Type B pancreatic cell (in vitro differentiated cells): ENCODE measurements at regions not wholly inside any gene's neighbourhood (a gene's known extent, or its start where the extent isn't known, plus 50 kb on each side); places are given as distances from the start of the nearest gene placed in this dataset.

Source experiments
- DNase-seq: peaks from one replicate; pipeline ENCODE4 v3.0.0; 2021; ENCODE audit warnings: mixed read lengths; ENCODE audit not compliant: unreplicated experiment; ENCODE audit errors: extremely low spot score
- H3K27ac Mint-ChIP-seq: 2 replicates; pipeline ENCODE4 v1.8.0; 2021; ENCODE audit warnings: mild to moderate bottlenecking, mixed read lengths
- H3K27me3 Mint-ChIP-seq: 2 replicates; pipeline ENCODE4 v1.8.0; 2021; ENCODE audit warnings: mixed read lengths
- H3K36me3 Mint-ChIP-seq: 2 replicates; pipeline ENCODE4 v1.8.0; 2021; ENCODE audit warnings: mixed read lengths
- H3K4me1 Mint-ChIP-seq: one replicate; pipeline ENCODE4 v1.8.0; 2021; ENCODE audit warnings: mixed read lengths; ENCODE audit not compliant: unreplicated experiment
- H3K4me3 Mint-ChIP-seq: 2 replicates; pipeline ENCODE4 v1.8.0; 2021; ENCODE audit warnings: mild to moderate bottlenecking, mixed read lengths
- H3K9me3 Mint-ChIP-seq: 2 replicates; pipeline ENCODE4 v1.8.0; 2021; ENCODE audit warnings: mixed read lengths
- TF ChIP-seq, protein P1 (sequence below): fragments of 200-600 bp; sonication (generic); conservative IDR thresholded peaks from 2 replicates; pipeline ENCODE4 v1.5.0; 2021; ENCODE audit warnings: antibody characterized with exemption, mild to moderate bottlenecking

DNA sequence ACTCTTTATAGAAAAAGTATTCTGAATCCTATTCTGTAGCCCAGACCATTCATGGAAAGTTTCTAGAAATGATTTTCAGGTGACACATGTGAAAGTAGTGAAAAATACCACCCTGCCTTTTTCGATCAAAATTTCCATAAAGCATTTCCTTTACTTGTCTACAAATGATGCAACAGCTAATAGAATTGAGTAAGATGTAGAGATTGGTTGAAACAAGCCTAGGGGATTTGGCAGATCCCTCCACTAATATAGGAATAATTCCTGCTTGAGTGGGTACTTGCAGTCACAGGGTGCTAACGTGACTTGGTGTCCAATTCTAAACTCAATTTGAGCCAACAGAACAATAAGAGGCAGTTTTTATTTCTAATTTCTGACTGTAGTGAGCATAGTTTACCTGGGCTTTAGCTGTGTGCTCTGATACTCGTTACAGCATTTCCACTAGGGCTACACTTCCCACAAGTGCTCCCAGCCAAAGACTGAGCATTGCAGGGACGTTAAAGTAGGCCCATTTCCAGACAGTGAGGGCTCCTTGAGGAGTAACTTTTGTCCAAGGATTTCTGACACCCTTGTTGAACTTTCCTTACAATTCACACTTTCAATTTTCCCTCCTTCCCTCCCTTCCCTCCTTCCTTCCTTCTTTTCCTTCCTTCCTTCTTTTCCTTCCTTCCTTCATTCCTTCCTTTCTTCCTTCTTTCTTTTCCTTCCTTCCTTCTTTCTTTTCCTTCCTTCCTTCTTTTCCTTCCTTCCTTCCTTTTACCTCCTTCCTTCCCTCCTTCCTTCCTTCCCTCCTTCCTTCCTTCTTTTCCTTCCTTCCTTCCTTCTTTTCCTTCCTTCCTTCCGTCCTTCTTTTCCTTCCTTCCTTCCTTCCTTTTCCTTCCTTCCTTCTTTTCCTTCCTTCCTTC is 53.9 kb upstream of the TP63 start:
- Mint-ChIP-seq H3K4me1 (no peaks in the 10 kb centered on the region), H3K4me3 (no peak overlapping the region), H3K36me3 (no peaks in the 10 kb centered on the region), H3K27ac (no peak overlapping the region), H3K9me3 (no peaks in the 10 kb centered on the region), H3K27me3 (no peaks in the 10 kb centered on the region)
- TF ChIP-seq, protein P1, sequence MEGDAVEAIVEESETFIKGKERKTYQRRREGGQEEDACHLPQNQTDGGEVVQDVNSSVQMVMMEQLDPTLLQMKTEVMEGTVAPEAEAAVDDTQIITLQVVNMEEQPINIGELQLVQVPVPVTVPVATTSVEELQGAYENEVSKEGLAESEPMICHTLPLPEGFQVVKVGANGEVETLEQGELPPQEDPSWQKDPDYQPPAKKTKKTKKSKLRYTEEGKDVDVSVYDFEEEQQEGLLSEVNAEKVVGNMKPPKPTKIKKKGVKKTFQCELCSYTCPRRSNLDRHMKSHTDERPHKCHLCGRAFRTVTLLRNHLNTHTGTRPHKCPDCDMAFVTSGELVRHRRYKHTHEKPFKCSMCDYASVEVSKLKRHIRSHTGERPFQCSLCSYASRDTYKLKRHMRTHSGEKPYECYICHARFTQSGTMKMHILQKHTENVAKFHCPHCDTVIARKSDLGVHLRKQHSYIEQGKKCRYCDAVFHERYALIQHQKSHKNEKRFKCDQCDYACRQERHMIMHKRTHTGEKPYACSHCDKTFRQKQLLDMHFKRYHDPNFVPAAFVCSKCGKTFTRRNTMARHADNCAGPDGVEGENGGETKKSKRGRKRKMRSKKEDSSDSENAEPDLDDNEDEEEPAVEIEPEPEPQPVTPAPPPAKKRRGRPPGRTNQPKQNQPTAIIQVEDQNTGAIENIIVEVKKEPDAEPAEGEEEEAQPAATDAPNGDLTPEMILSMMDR = no peak
- DNase-seq = no peak

GRCh38 chr3:189580190-189580589 is 51.0 kb upstream of the TP63 start:
- Mint-ChIP-seq H3K27ac (no peak overlapping the region), H3K9me3 (no peaks in the 10 kb centered on the region), H3K4me3 (no peak overlapping the region), H3K4me1 (no peaks in the 10 kb centered on the region), H3K27me3 (peaks cover 5% of the 10 kb centered on the region), H3K36me3 (no peaks in the 10 kb centered on the region)
- TF ChIP-seq, protein P1 = no peak
- no peak for DNase-seq
